OCI-LY1 (cell line): ENCODE measurements at regions not wholly inside any gene's neighbourhood (a gene's known extent, or its start where the extent isn't known, plus 50 kb on each side); places are given as distances from the start of the nearest gene placed in this dataset.

ENCODE experiments used
- CTCF ChIP-seq: fragments of 200-600 bp; sonication (generic), shearing (Covaris generic); IDR thresholded peaks from 2 replicates; pipeline ENCODE4 v1.5.1; 2017; ENCODE audit warnings: mild to moderate bottlenecking, antibody characterized with exemption, low read length, moderate library complexity, mixed read lengths
- EZH2 ChIP-seq: fragments of 200-600 bp; sonication (generic), shearing (Covaris generic); IDR thresholded peaks from 2 replicates; pipeline ENCODE4 v1.8.0; 2017; ENCODE audit warnings: borderline replicate concordance, mixed run types, mild to moderate bottlenecking, antibody characterized with exemption, low read length, moderate library complexity, mixed read lengths

DNA sequence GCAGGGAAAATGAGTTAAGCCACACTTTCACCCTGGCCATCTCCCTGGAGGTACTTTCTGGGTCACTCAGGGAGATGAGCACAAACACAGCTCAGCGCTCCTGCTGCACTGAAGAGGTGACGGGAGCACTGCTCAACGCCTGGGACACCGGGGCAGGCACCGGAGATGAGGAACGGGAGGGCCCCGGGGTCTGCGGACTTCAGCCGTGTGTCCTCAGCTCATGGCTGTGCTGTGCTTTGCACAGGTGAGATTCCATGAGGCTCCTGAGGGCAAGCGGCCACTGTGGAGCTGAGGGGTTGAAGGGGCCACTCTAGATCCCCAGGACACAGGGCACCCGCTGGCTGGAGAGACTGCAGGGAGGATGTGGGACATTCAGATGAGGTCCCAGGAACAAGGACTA is 234.2 kb upstream of the EXOC2 start:
- TF ChIP-seq CTCF (no peak), EZH2 (no peak)
